ENCODE measurements at regions not wholly inside any gene's neighbourhood (a gene's known extent, or its start where the extent isn't known, plus 50 kb on each side); places are given as distances from the start of the nearest gene placed in this dataset.

- peak; percentile 69 for TF ChIP-seq CTCF (IDR thresholded peaks at IDR 0.05; ENCODE audit: borderline replicate concordance, extremely low read depth, low read length, poor library complexity, severe bottlenecking)
- TF ChIP-seq EZH2 (IDR thresholded peaks at IDR 0.05; ENCODE audit: borderline replicate concordance, low read depth, low read length, severe bottlenecking): no peak
Measured at GRCh38 chr14:83463500-83464098, 1929.9 kb upstream of the SEL1L start.

Measured in DND-41 (cell line).